Gastrocnemius medialis (tissue), 4 donors: ENCODE measurements at regions not wholly inside any gene's neighbourhood (a gene's known extent, or its start where the extent isn't known, plus 50 kb on each side); places are given as distances from the start of the nearest gene placed in this dataset.

ENCODE experiments used
- POLR2A ChIP-seq, 2 donors: fragments of 450-650 bp; IDR thresholded peaks; one replicate each; pipeline ENCODE4 v1.6.1; 2017; ENCODE audit warnings: antibody characterized with exemption in 2 of 2, mild to moderate bottlenecking in 2 of 2, moderate library complexity in 2 of 2
- TF ChIP-seq, protein P1 (sequence below), 5 experiments: fragments of 450-650 bp in 3 of 5; fragments of 200-600 bp in 2 of 5; sonication (generic) in 2 of 5; IDR thresholded peaks in 4 of 5; conservative IDR thresholded peaks in 1 of 5; 1 replicate in 4 of 5; 2 replicates in 1 of 5; pipeline ENCODE4 v1.5.1; 2016 to 2019; ENCODE audit warnings: antibody characterized with exemption in 5 of 5, mild to moderate bottlenecking in 3 of 5, moderate library complexity in 3 of 5

DNA sequence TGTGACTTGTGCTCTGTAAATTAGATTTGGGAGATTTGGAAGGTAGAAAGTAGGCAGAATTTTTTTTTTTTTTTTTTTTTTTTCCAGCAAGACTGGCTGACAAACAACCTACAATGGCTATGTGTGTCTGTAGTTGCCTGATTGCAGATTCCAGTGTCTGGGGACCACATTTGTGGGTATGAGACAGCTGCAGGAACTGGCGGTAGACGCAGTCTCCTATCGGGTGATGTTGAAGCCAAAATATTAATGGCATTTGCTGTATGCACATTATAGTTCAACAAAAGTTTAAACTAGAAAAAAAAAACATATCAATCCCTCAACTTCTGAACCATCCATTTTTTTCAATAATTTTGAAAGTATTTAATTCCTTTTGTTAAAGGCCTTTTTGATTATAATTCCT lies 665.2 kb downstream of the TOX3 start:
- TF ChIP-seq, protein P1, sequence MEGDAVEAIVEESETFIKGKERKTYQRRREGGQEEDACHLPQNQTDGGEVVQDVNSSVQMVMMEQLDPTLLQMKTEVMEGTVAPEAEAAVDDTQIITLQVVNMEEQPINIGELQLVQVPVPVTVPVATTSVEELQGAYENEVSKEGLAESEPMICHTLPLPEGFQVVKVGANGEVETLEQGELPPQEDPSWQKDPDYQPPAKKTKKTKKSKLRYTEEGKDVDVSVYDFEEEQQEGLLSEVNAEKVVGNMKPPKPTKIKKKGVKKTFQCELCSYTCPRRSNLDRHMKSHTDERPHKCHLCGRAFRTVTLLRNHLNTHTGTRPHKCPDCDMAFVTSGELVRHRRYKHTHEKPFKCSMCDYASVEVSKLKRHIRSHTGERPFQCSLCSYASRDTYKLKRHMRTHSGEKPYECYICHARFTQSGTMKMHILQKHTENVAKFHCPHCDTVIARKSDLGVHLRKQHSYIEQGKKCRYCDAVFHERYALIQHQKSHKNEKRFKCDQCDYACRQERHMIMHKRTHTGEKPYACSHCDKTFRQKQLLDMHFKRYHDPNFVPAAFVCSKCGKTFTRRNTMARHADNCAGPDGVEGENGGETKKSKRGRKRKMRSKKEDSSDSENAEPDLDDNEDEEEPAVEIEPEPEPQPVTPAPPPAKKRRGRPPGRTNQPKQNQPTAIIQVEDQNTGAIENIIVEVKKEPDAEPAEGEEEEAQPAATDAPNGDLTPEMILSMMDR (IDR thresholded peaks at IDR 0.05 in 4 of 5, conservative IDR thresholded peaks at IDR 0.05 in 1 of 5), result no peak
- no peak for TF ChIP-seq POLR2A (IDR thresholded peaks at IDR 0.05)
